Ectodermal cell (in vitro differentiated cells): ENCODE measurements at regions not wholly inside any gene's neighbourhood (a gene's known extent, or its start where the extent isn't known, plus 50 kb on each side); places are given as distances from the start of the nearest gene placed in this dataset.

ENCODE experiments used
- H3K27ac ChIP-seq: 2 replicates; pipeline ENCODE4 v1.7.0; 2013; ENCODE audit warnings: mild to moderate bottlenecking, low read depth, low read length; ENCODE audit not compliant: insufficient read depth, poor library complexity, severe bottlenecking
- H3K27me3 ChIP-seq: 2 replicates; pipeline ENCODE4 v1.7.0; 2013; ENCODE audit warnings: mild to moderate bottlenecking, low read length; ENCODE audit not compliant: insufficient read depth, control insufficient read depth, poor library complexity, severe bottlenecking
- H3K36me3 ChIP-seq: one replicate; pipeline ENCODE4 v1.7.0; 2013; ENCODE audit warnings: low read length; ENCODE audit not compliant: control insufficient read depth, insufficient read depth
- H3K4me1 ChIP-seq: one replicate; pipeline ENCODE4 v1.7.0; 2013; ENCODE audit warnings: low read length; ENCODE audit not compliant: control insufficient read depth, insufficient read depth
- H3K4me3 ChIP-seq: 2 replicates; pipeline ENCODE4 v1.7.0; 2013; ENCODE audit warnings: low read depth, low read length, control low read depth; ENCODE audit not compliant: insufficient read depth
- H3K9me3 ChIP-seq: 2 replicates; pipeline ENCODE4 v1.7.0; 2013; ENCODE audit warnings: mild to moderate bottlenecking, low read length, moderate library complexity; ENCODE audit not compliant: control insufficient read depth
- WGBS, 2 experiments: methylation state at CpG; one replicate each; pipeline ENCODE4 v1.1.7; 2013; ENCODE audit warnings: missing lambda C conversion rate in 2 of 2; 5-methylcytosine and 5-hydroxymethylcytosine counted together

DNA sequence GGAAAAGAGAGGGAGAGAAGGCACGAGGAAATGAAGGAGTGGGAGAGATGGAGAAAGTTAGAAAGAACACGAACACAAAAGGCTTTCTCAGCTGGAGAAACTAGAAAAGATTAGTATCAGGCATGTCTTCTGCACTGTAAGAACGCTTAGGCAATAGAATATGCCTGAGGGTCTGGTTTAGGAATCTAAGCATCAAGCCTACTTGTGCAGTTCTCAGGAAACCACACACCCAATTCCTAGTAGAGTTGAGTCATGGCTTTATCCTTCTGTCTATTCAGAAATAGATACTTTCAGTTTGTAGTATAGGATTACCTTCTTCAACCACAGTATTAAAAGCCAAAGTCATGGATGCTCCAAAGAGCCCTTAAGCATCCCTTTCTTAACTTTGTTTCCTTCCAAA, 969.4 kb downstream of the NTRK3 start:
- 80 to 82% methylated on average over 3 of the region's 3 CpGs for WGBS, 2 experiments
- Histone ChIP-seq H3K4me1 (no peaks in the 10 kb centered on the region), H3K4me3 (no peak overlapping the region), H3K9me3 (no peaks in the 10 kb centered on the region), H3K36me3 (no peaks in the 10 kb centered on the region), H3K27me3 (no peaks in the 10 kb centered on the region), H3K27ac (no peak overlapping the region)

DNA sequence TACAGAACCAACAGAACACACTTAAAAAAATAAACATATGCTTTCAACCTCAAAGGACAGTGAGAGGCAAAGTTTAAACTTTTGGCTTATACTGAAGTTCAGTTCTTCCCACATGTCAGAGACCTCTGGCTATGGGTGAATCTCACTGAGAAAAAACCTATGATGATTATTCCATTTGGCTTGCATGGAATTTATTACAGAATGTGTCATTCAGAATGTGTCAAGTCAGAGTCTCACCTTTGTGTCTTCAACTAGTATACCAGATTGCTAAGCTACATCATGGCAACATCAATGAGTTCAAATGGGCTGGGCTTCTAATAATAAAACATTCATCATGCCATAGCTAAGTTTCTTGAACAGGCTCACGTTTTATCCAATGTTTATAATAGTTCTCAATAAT, 987.0 kb downstream of the NTRK3 start:
- WGBS, 2 experiments = 80% methylated on average over 1 of the region's 1 CpG; no CpG with 5 or more reads in 1 of the 2 experiments
- Histone ChIP-seq H3K27me3 (no peaks in the 10 kb centered on the region), H3K36me3 (no peaks in the 10 kb centered on the region), H3K4me1 (no peaks in the 10 kb centered on the region), H3K9me3 (no peaks in the 10 kb centered on the region), H3K27ac (no peak overlapping the region), H3K4me3 (no peak overlapping the region)

DNA sequence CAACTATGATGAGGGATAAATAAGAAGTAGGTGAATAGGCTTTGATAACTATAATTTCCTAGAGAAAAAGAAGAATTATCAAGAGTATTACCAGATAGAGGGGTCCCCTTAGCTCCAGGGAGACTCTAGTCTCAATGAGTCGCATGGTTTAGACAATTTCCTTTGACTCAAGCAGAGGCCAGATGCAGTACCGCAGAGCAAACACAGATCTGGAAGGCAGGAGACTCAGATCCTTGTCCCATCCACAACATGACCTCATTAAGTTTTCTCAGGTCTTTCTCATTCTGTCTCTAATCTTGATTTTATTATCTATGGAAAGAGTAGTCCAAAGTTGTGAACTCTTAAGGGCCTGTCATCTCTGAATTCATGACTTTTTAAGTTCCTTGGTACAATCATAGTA, 987.9 kb downstream of the NTRK3 start:
- no peak overlapping the region for H3K27ac ChIP-seq
- no peak overlapping the region for H3K4me3 ChIP-seq
- 83 to 98% methylated on average over 2 of the region's 2 CpGs for WGBS, 2 experiments
- no peaks in the 10 kb centered on the region for H3K4me1 ChIP-seq
- H3K27me3 ChIP-seq = no peaks in the 10 kb centered on the region
- H3K9me3 ChIP-seq = no peaks in the 10 kb centered on the region
- no peaks in the 10 kb centered on the region for H3K36me3 ChIP-seq

DNA sequence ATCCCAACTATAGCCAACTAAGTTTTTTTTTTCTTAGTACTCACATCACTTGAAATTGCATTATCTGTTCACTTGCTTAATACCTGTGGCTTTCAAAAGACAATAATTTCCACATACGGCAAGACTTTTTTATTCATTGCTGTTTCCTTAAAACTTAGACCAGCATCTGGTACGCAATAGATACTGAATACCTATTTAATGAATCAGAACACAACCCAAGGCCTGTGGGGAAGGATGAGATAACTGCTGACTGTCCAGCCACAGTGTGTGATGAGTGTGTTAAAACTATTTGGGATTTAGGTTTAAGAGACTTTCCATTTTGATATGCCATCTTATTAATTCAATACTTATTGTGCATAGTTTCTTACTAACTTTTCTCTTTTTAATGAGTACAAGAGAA, 988.7 kb downstream of the NTRK3 start:
- no peaks in the 10 kb centered on the region for H3K4me1 ChIP-seq
- H3K9me3 ChIP-seq = no peaks in the 10 kb centered on the region
- H3K27me3 ChIP-seq = no peaks in the 10 kb centered on the region
- 94 to 100% methylated on average over 1 to 2 of the region's 2 CpGs for WGBS, 2 experiments
- no peak overlapping the region for H3K4me3 ChIP-seq
- H3K27ac ChIP-seq = no peak overlapping the region
- H3K36me3 ChIP-seq = no peaks in the 10 kb centered on the region

DNA sequence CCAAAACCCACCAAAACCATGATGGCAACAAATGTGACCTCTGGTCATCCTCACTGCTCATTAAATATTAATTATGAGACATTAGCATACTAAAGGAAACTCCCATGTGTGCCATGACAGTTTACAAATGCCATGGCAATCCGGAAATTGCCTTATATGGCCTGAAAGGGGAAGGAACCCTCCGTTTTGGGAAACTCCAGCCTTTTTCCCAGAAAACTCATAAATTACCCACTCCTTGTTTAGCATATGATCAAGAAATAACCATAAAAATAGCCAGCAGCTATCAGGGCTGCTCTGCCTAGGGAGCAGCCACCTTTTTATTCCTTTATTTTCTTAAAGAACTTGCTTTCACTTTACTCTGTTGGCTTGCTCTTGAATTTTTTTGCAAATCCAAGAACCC, 992.7 kb downstream of the NTRK3 start:
- Histone ChIP-seq H3K4me3 (no peak overlapping the region), H3K4me1 (no peaks in the 10 kb centered on the region), H3K27me3 (no peaks in the 10 kb centered on the region), H3K9me3 (no peaks in the 10 kb centered on the region), H3K36me3 (no peaks in the 10 kb centered on the region), H3K27ac (no peak overlapping the region)
- 76 to 88% methylated on average over 2 of the region's 2 CpGs for whole genome bisulfite sequencing, 2 experiments

DNA sequence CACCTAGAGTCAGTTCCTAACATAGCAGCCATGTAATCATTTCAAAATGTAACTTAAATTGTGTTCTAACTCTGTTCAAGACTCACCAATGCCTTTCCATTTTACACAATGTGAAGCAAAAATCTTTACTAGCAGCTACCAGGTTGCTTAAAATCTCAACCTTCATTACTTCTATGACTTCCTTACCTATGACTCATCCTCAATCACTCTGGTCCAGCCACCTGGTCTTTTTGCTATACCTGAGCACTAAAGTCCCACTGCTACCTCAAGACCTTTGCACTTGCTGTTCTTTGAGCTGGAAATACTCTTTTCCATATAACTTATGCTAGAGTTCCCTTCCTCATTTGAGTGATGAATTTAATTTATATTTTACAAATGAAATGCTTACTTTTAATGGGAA, 993.2 kb downstream of the NTRK3 start:
- Histone ChIP-seq H3K9me3 (no peaks in the 10 kb centered on the region), H3K4me1 (no peaks in the 10 kb centered on the region), H3K27ac (no peak overlapping the region), H3K36me3 (no peaks in the 10 kb centered on the region), H3K27me3 (no peaks in the 10 kb centered on the region), H3K4me3 (no peak overlapping the region)

DNA sequence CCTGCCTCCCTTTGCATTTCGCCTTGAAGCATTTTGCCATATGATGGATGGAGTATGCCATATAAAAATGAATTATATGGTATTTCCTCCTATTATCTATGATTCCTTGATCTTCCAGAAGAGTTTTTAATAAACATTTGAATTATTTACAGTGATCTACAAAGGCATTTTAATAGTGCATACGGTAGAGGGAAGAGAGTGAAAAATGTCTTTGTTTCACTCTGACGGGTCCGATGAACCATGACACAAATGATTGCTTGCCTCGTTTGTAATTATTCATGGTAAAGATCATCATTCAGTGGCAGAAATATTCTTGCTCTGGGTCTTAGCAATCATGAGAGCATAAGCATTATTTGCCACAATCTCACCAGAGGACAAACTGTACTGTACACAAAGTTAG, 1010.9 kb downstream of the NTRK3 start:
- H3K9me3 ChIP-seq = no peaks in the 10 kb centered on the region
- H3K27ac ChIP-seq = no peak overlapping the region
- H3K27me3 ChIP-seq = no peaks in the 10 kb centered on the region
- no peaks in the 10 kb centered on the region for H3K36me3 ChIP-seq
- H3K4me3 ChIP-seq = no peak overlapping the region
- H3K4me1 ChIP-seq = no peaks in the 10 kb centered on the region
- 89 to 95% methylated on average over 4 to 5 of the region's 5 CpGs for WGBS, 2 experiments

DNA sequence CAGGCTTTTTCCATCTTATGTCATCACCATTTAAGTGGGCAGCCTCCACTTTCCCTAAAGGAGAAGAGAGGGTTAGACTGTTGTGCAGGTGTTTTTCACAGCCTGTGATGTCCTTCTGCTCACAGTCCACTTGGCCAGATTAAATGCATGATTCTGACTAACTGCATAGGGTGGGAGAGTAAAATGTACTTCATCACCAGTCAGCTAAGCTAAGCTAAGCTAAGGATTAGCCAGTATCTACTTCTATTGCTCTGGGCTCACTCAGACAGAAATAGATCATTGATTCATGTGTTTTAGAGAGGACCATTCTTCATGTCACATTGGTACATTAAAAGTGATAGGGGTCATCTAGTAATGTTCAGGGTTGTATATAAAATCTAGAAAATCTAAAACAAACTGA, 1013.1 kb downstream of the NTRK3 start:
- Histone ChIP-seq H3K36me3 (no peaks in the 10 kb centered on the region), H3K4me3 (no peak overlapping the region), H3K27ac (no peak overlapping the region), H3K9me3 (no peaks in the 10 kb centered on the region), H3K27me3 (no peaks in the 10 kb centered on the region), H3K4me1 (no peaks in the 10 kb centered on the region)

DNA sequence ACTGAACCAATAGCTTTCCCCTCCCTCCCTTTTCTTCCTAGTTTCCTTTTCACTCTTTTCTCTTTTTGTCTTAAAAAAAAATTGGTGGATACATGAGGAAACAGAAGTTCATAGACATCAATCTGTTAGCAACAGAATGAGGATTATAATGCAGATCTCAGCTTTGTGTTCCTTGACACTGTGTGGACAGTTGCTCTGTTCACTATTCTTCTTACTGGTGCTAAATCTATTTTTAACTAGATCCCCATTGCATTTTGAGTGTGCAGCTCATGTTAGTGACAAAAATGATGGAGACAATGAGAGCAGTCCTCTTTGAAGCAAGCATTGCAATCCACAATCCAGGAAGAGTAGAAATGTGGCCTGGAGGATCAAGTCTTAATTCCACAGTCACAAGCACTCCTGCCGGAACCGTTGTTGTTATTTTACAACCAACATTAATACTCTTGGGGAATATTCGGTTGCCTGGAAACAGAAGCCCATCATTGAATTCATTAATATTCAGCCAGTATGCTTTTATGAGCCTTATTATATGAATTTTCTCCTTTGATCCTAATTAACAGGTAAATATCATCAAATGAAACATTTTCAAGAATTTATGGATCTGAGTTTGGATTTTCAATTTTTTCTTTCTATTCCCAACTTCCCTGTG, 1016.8 kb downstream of the NTRK3 start:
- WGBS, 2 experiments = 86 to 93% methylated on average over 2 to 3 of the region's 3 CpGs
- no peaks in the 10 kb centered on the region for H3K36me3 ChIP-seq
- H3K27me3 ChIP-seq = no peaks in the 10 kb centered on the region
- no peak overlapping the region for H3K27ac ChIP-seq
- no peaks in the 10 kb centered on the region for H3K4me1 ChIP-seq
- H3K9me3 ChIP-seq = no peaks in the 10 kb centered on the region
- no peak overlapping the region for H3K4me3 ChIP-seq

DNA sequence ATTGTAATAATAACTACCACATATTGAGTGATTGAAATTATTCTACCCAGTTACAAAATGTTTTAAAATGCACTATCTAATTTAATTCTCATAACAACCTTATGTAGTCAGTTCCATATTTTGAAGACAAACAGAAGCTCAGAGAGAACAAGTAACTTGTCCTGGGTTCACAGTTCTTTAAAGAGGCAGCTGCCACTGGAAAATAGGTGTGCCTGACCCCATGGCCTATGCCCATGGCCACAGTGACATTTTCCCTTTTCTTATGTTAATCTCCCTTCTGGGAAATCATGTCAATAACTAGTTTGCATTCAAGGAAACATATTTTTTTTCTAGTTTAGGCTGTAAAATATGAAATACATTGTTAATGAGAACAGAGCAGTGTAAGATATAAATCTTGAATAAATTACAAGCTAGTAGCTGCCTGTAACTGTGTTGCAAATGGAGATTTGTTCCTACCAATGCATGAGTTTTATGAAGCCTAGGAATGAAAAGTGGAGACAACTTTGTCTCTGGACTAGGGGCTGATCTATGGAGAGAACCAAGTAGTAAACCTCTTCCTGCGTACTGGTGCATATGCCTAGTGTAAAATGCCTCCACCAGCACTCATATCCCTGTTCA, 1018.0 kb downstream of the NTRK3 start:
- Histone ChIP-seq H3K4me3 (no peak overlapping the region), H3K27ac (no peak overlapping the region), H3K4me1 (no peaks in the 10 kb centered on the region), H3K9me3 (no peaks in the 10 kb centered on the region), H3K27me3 (no peaks in the 10 kb centered on the region), H3K36me3 (no peaks in the 10 kb centered on the region)
- 89 to 100% methylated on average over 1 of the region's 1 CpG for WGBS, 2 experiments

DNA sequence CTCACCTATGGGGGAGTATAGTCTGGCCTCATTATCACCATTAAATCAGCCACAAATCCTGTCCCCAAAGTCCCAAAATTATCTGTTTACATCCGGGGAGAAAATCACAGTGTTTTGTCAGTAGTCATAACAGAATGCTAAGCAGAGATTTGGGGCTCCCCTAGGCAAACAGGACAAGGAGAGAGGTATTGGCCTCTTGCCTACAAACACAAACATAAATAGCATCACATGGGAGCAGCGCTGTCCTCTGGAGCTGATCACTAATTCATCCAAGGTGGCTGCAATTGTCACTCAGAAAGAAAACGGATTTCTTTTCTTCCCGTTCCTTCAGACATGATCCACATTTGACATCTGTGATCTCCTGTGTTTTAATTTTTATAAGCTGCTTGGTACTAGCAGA, 1028.1 kb downstream of the NTRK3 start:
- WGBS, 2 experiments = 81 to 92% methylated on average over 4 of the region's 4 CpGs
- Histone ChIP-seq H3K27me3 (no peaks in the 10 kb centered on the region), H3K36me3 (no peaks in the 10 kb centered on the region), H3K4me3 (no peak overlapping the region), H3K4me1 (no peaks in the 10 kb centered on the region), H3K9me3 (no peaks in the 10 kb centered on the region), H3K27ac (no peak overlapping the region)
